GM19099 (cell line): ENCODE measurements at regions not wholly inside any gene's neighbourhood (a gene's known extent, or its start where the extent isn't known, plus 50 kb on each side); places are given as distances from the start of the nearest gene placed in this dataset.

Experiments used
- POLR2A ChIP-seq: IDR thresholded peaks from 3 replicates; pipeline ENCODE4 v1.6.1; 2011; ENCODE audit warnings: low read depth; ENCODE audit not compliant: insufficient read length; ENCODE audit errors: extremely low read depth

DNA sequence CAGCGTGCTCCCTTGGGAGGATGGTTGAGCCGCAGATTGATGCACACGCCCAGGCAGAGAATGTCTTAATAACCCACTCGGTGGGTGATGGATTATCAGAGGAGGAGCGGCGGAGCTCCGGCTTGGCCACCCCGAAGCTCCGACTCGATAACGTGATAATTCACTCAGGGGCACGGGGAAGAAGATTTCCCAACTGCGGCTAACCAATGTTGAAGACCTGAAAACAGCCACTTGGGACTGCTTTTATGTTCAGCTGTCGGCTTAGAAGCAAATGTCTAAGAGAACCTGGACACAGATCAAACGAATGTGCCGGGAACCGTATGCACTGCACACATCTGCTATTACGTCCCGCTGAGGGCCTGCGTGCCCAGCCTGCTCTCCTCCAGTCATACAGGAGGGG is 206.8 kb upstream of the CADM1 start:
- no peak for TF ChIP-seq POLR2A

DNA sequence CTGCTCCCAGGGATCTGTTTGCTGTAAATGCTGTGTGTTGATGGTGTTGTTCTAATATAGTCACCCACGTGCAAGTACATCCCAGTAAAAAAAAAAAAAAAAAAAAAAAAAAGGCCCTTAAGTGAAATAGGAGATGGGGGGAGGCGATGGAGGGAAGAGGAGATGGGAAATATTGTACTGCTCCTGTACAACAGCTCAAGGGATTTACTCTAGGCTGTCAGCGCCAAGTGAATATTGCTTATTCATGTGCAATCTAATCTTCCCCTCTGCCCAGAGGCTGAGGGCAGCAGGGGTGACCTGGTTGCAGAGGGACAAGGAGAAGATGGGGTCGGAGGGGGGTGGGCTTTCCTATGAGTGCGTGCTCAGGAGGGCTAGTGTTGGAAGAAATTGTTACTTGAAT is 206.2 kb upstream of the CADM1 start:
- TF ChIP-seq POLR2A: no peak

DNA sequence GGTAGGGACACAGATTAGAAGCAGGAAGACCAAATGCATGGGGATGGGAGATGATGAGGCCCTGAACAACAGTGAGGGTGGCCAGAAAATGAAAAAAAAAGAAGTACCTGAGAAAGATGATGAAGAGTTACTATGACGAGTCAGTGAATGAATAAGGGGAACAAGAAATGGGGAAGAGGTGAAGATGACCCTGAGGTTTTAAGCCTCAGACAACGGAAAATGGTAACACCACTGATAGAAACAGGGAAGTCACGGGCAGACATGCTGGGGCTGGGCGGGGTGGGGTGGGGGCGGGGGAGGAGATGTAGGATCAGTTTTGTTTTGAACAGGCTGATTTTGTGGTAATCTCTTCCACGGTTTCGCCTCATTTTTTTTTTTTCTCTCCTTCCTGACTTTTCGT is 205.1 kb upstream of the CADM1 start:
- TF ChIP-seq POLR2A: no peak

DNA sequence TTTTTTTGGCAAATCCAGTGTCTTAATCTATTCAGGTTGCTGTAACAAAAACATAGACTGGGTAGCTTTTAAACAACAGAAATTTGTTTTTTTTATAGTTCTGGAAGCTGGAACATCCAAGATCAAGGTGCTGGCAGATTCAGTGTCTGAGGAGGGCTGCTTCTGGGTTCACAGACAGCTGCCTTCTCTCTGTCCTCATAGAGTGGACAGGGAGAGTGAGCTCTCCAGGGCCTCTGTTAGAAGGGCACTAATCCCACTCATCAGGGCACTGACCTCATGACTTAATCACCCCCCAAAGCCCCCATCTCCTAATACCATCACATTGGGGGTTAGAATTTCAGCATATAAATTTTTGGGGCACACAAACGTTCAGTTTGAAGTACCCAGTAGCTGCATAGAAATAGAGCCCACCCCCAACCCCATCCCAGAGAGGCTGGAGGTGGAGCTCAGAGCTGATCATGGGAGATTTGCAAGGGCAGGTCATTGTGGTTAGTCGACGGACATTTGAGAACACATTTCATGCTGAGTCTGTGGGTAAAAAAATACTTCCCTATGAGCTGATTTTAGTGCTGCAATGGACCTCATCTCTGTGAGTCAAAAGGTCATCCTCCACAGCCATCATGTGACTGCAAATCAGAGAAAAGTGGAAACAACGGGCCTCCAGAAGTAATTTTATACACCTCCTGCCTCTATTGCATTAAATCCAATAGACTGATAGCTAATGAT is 203.1 kb upstream of the CADM1 start:
- no peak for TF ChIP-seq POLR2A

DNA sequence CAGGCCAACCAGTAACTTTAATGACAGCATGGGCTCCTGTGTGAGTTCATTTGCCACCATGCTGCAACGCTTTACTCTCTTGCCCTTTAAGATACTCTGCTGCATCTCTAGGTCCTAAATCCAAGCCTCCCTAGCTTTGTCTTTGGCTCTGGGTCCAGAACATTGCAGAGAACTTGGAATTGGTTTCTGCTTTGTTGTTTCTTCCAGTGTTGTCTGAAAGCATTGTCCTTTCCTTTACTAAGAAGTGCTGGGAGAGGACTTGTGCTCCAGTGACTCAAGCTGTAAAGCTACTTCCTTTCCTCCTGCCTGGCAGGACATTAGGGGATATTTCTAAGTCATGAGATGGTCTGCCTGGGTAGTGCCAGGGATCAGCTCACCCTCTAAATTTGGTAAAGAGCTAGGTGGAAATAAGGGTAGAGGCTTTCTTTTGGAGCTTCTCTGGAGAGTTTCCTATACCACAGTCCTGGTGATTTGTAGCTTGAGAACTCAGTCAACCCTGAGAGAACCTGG is 202.5 kb upstream of the CADM1 start:
- TF ChIP-seq POLR2A: no peak

DNA sequence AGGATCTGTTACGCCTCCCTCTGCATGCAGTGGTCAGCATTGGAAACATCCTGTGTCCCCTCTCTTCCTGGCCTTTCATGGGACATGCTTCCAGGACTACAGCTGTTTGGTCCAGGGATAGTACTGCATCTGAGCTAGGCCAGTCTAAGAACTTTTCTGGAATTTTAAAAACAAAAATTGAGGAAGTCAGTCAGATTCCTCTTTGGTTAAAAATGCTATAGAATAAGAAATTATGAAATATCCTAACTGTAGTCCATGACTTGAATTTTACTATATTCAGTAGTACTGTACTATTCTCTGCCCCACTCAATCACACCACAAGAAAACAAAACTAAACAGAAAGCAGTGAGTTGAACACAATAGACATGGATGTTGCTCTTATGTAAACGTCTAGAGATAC is 201.0 kb upstream of the CADM1 start:
- TF ChIP-seq POLR2A: no peak

DNA sequence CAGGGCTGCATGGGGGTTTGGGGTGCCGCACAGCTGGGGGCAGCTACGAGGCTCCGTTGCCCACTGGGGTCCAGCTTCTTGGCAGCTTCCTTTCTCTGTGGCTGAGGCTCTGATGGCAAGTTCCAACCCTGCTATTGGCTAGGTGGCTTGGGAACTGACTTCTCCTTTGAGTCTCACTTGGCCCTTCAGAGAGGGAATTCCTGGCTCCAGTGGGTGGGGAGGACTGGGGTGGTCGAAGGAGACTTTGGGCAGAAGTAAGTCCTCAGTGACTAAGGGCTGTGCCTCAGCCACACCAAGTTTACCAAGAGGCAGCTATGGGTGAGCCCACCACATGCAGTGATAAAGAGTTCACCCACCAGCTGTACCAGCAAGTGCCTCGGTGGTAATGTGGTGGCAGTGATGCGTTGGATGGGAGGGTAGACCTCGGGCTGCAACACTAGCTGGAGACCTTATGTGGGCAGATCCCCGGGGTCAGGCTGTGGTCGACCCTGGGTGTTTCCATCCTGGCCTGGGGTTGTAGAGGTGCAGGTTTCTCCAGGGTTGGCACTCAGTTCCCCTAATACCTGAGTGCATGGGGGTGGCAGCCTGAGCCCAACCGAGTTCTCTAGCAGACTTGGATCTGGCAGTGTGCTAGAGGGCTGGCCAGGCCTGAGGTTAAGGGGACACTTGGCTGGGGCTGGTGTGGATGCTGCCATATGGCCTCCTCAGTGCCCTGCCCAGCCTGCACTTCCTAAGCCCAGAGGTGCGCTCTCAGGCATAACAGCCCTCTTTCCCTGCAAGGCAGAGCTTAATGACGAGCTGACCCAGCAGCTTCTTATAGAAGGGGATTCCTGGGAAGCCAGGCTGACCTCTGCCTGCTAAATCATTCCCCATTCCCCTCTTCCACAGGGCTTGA is 197.0 kb upstream of the CADM1 start:
- TF ChIP-seq POLR2A: no peak

DNA sequence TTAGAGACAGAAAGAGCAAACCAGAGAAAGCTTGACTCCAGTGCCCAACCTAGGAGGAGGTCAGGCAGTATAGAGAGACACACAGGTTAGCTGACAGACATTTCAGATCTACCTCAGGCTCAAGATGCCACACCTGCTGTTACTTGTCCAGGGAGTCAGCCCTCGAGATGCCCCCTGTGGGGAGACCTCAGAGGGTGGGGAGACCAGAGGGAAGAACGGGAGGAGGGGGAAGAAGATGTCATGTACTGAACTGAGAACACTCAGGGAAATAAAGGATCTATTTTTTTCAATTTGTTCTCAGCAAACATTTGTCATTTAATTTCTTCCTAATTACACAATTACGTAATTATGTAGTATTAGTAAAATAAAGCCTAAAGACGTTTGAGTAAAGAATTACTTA is 196.3 kb upstream of the CADM1 start:
- no peak for TF ChIP-seq POLR2A

DNA sequence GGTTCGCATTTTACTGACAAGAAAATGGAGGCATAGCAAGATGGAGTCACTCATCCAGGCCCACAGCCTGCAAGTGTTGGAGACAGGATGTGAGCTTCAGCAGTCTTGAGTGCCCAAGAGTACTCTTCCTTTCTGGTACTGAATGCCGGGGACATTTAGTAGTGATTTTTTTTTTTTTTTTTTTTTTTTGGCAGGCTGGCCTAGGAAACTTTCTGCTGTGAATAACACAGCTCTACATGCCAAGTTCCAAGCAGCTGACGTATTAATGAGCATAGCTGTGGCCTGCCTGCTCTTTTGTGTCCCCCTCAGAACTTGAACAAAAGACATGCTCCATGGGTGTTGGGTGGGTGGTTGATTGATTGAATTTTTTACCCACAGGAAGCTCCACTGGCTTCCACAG is 195.5 kb upstream of the CADM1 start:
- no peak for TF ChIP-seq POLR2A

DNA sequence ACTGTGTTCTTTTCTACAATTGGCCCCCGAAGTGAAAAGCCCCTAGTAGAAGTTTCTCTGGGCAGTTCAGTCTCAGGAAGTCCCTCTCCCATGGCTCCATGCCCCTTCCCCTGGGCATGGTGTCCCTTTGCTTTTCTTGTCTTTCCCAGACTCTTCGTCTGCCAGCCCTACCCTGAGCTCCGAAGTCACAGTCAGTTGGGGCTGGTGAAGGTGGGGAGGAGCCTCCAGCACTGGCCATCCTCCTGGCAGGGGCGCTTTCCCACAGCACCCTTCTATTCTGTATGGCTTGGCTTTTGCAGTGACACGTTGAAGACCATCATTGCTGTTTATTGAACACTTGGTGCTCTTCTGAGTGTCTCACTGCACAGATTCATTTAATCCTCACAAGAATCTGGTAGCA is 195.1 kb upstream of the CADM1 start:
- no peak for TF ChIP-seq POLR2A

DNA sequence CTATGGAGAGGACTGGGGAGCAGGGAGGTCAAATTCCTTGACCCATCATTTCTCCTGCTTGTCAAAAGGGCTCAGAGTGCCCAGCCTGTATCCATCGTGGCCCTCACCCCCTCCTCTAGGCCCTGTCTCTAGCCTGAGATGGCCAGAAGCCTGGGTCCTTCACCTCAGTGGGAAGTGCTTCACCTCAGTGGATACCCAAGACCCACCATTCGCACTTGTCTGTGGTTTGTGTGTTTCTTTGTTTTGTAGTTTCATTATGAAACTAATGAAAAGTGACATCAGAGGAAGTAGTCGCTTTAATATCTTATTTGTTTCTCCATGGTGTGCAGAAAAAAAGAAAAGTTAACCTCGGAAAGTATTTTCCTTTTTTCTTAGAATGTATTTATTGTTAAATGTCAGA is 194.0 kb upstream of the CADM1 start:
- no peak for TF ChIP-seq POLR2A

DNA sequence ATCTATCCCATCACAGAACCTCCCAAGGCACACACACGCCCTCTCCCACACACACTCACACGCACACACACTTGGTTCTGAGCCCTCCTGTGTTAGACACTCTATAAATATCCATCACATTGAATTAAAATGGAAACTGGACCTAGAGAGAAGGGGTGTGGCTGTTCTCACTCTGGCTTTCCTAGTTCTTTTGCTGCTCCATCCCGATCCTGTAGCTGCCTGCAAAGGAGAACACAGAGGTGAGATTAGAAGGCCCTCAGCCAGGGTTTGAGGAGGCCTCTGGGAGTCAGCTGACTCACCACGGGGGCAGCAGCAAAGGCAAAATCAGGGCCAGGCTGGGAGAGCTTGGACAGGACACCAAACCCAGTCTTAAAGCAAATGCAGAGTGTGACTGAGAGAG is 192.3 kb upstream of the CADM1 start:
- TF ChIP-seq POLR2A: no peak

DNA sequence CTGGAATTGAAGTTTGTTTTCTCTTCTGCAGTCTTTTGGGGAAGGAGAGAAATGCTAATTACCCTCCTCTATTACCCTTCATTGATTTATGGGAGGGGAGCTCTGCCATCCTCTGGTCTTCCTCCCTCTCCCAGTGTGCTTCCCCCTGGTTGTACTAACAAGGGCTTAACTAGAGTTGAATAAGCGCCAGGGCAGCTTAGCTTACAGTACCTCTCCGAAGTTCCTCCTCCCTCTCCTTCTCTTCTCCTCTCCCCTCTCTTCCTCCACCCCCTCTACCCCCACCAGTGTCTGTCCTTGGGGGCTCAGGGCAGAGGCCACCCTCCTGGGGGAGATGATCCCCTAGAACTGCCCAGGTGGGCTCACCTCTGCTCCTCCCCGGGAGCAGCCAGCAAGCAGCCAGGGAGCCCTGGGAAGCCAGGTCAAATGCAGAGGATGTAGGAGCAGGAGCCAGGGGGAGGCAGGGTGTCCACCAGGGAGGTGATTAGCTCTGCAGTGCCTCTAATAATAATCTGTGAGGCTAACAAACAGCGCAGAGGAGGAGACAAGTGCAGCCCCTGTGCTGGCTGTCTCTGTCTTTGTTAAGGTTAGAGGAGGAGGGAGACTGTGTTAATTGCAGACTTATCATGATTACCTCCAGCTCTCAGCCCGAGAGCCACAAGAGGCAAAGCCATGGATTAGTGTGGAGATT is 191.6 kb upstream of the CADM1 start:
- no peak for TF ChIP-seq POLR2A

DNA sequence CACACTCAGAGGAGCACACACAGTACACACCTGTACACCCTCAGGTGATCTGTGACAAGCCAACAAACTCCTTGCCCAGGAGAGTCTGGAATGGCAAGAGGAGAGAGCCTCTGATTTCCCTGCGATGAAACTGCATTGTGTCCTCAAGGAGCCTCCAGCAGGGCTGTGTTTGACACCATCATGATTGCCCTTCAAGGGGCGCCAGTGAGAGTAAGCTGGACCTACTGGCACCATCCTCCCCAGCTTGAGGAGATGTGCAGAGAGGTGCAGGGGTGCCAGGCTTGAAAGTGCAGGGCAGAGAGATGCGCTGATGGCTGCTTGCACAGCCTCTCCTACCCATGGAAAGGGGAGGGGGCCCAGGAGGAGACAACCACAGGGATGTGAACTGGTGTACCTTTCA is 188.8 kb upstream of the CADM1 start:
- no peak for TF ChIP-seq POLR2A

DNA sequence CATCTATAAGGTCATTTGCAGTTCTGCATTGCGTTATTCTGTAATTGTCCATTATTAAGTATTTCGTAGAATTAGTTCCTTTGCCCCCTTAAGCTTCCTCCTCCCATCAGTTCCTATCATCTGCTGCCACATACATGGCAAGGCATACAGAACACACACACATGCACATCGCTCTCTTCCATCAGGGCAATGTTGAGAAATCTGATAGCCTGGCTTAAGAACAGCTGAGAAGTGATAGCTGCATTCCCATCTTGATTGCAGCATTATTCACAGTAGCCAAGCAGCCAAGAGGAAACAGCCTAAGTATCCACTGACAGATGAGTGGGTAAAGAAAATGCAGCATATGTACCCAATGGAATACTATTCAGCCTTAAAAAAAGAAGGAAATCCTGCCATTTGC is 186.8 kb upstream of the CADM1 start:
- no peak for TF ChIP-seq POLR2A
